ENCODE measurements at regions not wholly inside any gene's neighbourhood (a gene's known extent, or its start where the extent isn't known, plus 50 kb on each side); places are given as distances from the start of the nearest gene placed in this dataset.

GRCh38 chr19:34089566-34089965 is 82.7 kb upstream of the LSM14A start:
- TF ChIP-seq CTCF (IDR thresholded peaks at IDR 0.05) = no peak
- TF ChIP-seq EZH2phosphoT487 (IDR thresholded peaks at IDR 0.05) = no peak
